Neural cell (in vitro differentiated cells): ENCODE measurements at regions not wholly inside any gene's neighbourhood (a gene's known extent, or its start where the extent isn't known, plus 50 kb on each side); places are given as distances from the start of the nearest gene placed in this dataset.

ENCODE experiments used
- CTCF ChIP-seq: fragments of 450-650 bp; IDR thresholded peaks from 2 replicates; pipeline ENCODE4 v1.5.1; 2014; ENCODE audit warnings: antibody characterized with exemption, mild to moderate bottlenecking, moderate library complexity; ENCODE audit not compliant: poor library complexity, severe bottlenecking
- EP300 ChIP-seq: fragments of 450-650 bp; conservative IDR thresholded peaks from 2 replicates; pipeline ENCODE4 v1.6.1; 2014; ENCODE audit warnings: antibody characterized with exemption, mild to moderate bottlenecking, moderate library complexity; ENCODE audit not compliant: poor library complexity, severe bottlenecking
- EZH2 ChIP-seq: fragments of 200-600, 300-800 bp; shearing (Covaris generic), sonication (generic); IDR thresholded peaks from 2 replicates; pipeline ENCODE4 v1.6.1; 2014; ENCODE audit warnings: antibody characterized with exemption, low read length, borderline replicate concordance, mild to moderate bottlenecking; ENCODE audit not compliant: insufficient read depth, poor library complexity, severe bottlenecking
- MXI1 ChIP-seq: fragments of 450-650 bp; conservative IDR thresholded peaks from 2 replicates; pipeline ENCODE4 v1.6.1; 2014; ENCODE audit warnings: antibody characterized with exemption, mild to moderate bottlenecking; ENCODE audit not compliant: poor library complexity, severe bottlenecking
- POLR2AphosphoS5 ChIP-seq: IDR thresholded peaks from 2 replicates; pipeline ENCODE4 v1.6.1; 2012
- REST ChIP-seq: IDR thresholded peaks from 2 replicates; pipeline ENCODE4 v1.6.1; 2012; ENCODE audit warnings: borderline replicate concordance
- SMC3 ChIP-seq: fragments of 450-650 bp; conservative IDR thresholded peaks from 2 replicates; pipeline ENCODE4 v1.6.1; 2014; ENCODE audit warnings: antibody characterized with exemption, mild to moderate bottlenecking, moderate library complexity; ENCODE audit not compliant: poor library complexity

GRCh38 chr22:27466778-27467438, 334.6 kb downstream of the MN1 start:
- TF ChIP-seq REST (no peak), CTCF (no peak), SMC3 (no peak), POLR2AphosphoS5 (no peak), EP300 (no peak), EZH2 (no peak), MXI1 (no peak)
